ENCODE measurements at regions not wholly inside any gene's neighbourhood (a gene's known extent, or its start where the extent isn't known, plus 50 kb on each side); places are given as distances from the start of the nearest gene placed in this dataset.

DNA sequence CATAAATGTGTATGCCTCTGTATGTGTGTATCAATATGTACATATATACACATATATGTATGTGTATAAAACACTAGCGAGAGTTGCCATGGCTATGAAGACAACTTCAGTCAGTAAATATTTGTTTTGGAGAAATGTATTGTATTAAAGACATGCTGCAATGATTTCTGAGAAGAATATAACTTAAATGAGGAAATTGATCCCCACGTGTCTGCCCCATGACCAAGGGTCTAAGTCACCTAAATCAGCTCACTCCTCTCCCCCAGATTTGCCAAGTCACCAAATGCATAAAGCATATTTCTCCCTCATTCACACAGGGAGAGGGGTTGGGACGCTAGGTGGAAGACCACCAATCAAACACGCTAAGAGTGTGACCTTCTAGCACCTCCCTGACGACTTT lies 58.3 kb upstream of the LYST start:
- no peak for DNase-seq (ENCODE audit: low spot score)
- no peak for ATAC-seq

DNA sequence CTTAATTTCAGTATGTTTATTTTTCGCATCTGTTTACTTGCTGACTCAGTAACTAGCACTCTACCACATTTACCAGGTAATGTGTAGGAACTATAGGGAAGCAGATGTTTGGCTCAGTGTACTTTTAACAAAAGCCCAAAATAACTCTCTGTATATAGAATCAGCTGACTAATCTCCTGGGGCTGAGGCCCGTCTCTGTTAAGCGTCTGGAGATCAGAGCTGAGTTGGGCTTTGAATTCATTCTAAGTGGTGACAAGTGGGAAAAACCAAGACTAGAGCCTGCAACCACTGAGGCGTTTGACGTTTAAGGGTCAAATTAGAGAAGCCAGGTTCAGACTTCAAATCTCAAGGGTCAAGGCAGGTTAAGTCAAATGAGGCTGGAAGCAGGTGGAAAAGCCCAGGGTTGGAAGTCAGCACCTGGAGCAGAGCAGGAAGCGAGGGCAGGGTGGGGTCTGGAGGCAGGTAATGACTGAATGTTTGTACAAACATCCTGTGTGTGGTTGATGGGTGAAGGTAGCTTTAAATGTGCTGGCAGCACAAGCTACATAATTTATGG lies 56.8 kb upstream of the LYST start:
- DNase-seq (ENCODE audit: low spot score) (no peak), ATAC-seq (no peak)

DNA sequence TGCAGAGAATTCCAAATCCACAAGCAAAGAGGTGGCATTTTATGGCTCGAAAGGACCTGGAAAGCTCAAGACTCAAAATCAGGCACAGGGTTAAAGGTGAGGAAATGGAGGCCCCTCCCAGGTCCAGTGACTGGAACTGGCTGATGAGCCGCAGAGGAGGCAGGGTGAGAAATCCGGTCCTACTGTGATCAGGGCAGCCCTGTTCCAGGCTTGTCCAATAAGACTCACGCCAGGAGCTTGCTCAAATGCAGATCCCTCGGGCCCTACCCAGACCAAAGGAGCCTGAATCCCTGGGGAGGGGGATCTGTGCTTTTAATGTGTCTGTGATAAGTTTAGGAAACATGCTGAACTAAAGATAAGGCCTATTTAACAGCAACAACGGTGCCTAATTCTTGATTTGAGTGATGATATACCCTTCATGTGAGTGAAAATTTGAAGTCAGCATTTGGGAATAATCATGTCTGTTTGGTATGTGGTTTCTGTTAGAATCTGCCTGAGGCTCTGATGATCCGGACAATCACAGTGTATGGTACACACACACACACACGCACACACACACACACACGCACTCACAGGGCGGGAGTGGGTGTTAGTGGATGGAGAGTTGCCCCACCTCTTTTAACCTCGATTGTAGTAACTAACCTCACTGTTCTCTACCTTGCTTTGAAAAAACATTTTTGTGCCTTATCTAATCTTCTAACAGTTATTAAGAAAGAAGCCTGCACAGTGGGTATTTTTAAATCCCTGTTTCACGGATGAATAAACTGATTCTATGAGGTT lies 54.1 kb upstream of the LYST start:
- ATAC-seq (peak; percentile 10), DNase-seq (ENCODE audit: low spot score) (no peak)

DNA sequence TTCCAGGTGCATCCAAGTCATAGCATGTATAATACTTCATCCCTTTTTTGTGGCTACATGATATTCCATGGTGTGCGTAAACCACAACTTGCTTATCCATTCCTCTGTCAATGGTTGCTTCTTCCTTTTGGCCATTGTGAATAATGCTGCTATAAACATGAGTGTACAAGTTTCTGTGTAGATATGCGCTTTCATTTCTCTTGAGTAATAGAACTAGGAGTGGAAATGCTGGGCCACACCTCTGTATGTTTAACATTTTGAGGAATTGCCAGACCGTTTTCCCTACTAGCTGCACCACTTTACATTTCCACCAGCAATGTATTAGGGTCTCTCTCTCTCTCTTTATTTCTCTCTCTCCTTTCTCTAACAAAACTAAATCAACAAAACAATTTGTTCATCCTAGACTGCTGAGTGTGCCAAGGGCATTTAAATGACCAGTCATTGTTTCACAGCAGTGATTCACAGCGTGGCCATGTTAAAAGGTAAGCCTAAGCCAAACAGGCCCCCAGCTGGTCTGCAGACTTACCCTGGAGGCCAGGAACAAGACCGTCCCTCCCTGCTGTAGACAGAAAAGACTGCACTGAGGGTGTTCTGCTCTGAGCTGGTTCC lies 53.2 kb upstream of the LYST start:
- no peak for ATAC-seq
- DNase-seq (ENCODE audit: low spot score): no peak

DNA sequence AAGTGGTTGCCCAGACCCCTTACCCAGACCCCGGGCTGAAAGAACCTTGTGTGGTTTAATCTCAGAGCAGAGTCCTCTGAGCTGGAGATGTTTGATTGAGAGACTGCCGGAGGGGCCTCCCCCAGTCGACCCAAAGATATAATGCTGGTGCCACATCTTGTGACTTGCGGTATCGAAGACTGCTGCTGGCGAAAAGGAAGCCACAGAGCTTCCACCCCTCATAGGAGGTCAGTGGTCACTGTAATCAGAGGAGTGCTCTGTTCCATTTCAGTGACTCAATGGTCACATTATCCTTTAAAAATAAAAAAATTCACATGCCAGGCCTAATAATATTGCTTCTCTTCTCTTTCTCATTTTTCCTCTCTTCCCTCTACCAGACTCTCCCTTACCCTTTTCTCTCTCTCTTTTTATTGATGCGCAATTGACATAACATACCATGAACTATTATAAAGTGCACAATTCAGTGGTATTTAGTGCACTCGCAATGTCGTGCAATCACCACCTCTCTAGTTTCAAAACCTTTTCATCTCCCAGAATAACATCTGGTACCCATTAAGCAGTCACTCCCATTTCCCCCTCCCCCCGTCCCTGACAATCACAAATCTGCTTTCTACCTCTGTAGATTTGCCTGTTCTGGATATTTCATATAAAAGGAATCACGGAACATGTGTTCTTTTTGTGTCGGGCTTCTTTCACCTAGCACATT lies 52.6 kb upstream of the LYST start:
- DNase-seq (ENCODE audit: low spot score) (no peak), ATAC-seq (no peak)

DNA sequence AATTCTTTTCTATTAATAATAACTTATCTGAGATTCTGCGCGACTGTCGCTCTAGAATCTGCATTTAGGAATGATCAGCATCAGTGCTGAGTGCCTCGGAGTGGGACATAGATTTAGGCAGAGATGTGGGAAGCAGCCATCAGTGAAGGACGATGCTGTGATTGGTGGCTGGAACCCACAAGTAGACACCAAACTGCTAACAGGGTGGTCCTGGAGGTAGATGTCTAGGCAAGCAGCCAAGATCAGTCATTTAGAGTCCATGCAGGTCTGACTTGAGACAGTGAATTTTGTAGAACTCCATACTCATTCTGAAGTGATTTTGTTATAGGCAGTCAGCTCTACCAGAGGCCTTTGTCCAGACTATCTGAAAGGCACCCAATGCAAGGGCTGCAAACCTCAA lies 51.8 kb upstream of the LYST start:
- ATAC-seq (no peak), DNase-seq (ENCODE audit: low spot score) (no peak)

DNA sequence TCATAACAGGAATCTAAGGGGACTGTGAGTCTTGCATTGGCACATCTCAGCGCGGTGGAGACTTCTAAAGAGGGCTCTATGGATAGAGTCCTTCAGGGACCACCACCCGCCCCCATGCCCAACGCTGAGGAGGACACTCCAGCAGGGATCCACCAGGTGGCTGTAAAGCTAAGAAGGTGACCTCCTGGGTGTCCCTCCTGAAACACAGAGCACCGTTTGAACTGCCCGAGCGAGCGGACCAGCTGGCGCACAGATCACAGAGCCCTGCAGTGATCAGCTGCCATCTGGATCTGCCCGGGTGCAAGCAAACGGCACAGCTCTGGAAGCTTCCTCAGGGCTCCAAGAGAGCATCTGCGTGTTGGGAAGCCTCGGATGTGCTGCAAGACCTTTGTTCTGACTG lies 51.3 kb upstream of the LYST start:
- DNase-seq (ENCODE audit: low spot score) (no peak), ATAC-seq (peak; percentile 8)

DNA sequence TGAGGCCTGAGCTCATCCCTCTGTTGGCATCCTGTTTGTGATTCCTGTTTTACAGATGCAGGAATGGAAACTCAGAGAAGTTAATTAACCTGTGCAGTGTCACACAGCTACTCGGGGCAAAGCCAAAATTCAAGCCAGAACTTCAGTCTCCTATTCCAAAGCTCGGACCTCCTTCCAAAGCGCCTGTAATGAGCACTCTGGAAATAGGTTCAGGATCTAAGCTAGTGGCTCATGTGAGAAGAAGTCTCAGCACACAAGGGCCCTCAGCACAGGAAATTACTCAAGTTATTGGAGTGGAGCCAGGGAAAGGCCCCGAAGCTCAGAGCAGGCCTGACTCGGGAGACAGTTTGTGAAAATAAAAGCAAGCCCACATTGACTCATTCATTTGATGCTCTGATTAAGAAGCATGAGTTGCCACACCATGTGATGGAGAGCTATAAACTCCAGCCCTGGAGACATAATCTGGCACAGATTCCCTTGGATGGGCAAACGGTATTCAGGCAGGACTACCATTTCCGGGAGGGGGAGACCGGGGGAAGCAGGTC lies 50.6 kb upstream of the LYST start:
- ATAC-seq (peak; percentile 59), DNase-seq (ENCODE audit: low spot score) (no peak)
